ENCODE measurements at regions not wholly inside any gene's neighbourhood (a gene's known extent, or its start where the extent isn't known, plus 50 kb on each side); places are given as distances from the start of the nearest gene placed in this dataset.
A peak's percentile ranks its signal among the peaks of the same experiment; 100 is the strongest.

- no peak for DNase-seq (ENCODE audit: low read depth)
These were observed 64.5 kb downstream of the C9orf152 start for GRCh38 chr9:110143485-110143884.

- DNase-seq (ENCODE audit: low read depth), result no peak
These were observed 63.9 kb downstream of the C9orf152 start for GRCh38 chr9:110143950-110144545.

GRCh38 chr9:110146373-110146772, 61.6 kb downstream of the C9orf152 start:
- peak; percentile 80 for DNase-seq (ENCODE audit: low read depth)

- DNase-seq (ENCODE audit: low read depth), result no peak
These were observed 59.6 kb downstream of the C9orf152 start for GRCh38 chr9:110148384-110148783.

- DNase-seq (ENCODE audit: low read depth), result no peak
These were observed 59.1 kb downstream of the C9orf152 start for GRCh38 chr9:110148891-110149290.

Measured in renal cortical epithelial cell (primary cell).